GM23338 (cell line): ENCODE measurements at regions not wholly inside any gene's neighbourhood (a gene's known extent, or its start where the extent isn't known, plus 50 kb on each side); places are given as distances from the start of the nearest gene placed in this dataset.
"Not testable (repeated sequence)": the region's sequence is repeated elsewhere in the genome, so short reads cannot be mapped to it uniquely, and the experiment has no call there.

Experiments
- CREB1 ChIP-seq: fragments of 250-450 bp; sonication (Bioruptor Pico); IDR thresholded peaks from 2 replicates; pipeline ENCODE4 v1.5.0; 2020; ENCODE audit warnings: low read depth, mild to moderate bottlenecking, moderate library complexity
- EZH2 ChIP-seq: fragments of 200-600 bp; sonication (generic); IDR thresholded peaks from one replicate; pipeline ENCODE4 v1.8.0; 2017; ENCODE audit warnings: antibody characterized with exemption, mild to moderate bottlenecking, low read depth; ENCODE audit not compliant: unreplicated experiment
- EZH2phosphoT487 ChIP-seq: fragments of 200-600 bp; sonication (generic); IDR thresholded peaks from one replicate; pipeline ENCODE4 v1.8.1; 2018; ENCODE audit warnings: antibody characterized with exemption; ENCODE audit not compliant: unreplicated experiment
- JUNB ChIP-seq: IDR thresholded peaks from one replicate; pipeline ENCODE4 v1.6.1; 2016; ENCODE audit warnings: antibody characterized with exemption; ENCODE audit not compliant: unreplicated experiment
- POLR2AphosphoS5 ChIP-seq: IDR thresholded peaks from 2 replicates; pipeline ENCODE4 v1.6.1; 2016; ENCODE audit warnings: antibody characterized with exemption, low read depth
- STAT1 ChIP-seq: IDR thresholded peaks from one replicate; pipeline ENCODE4 v1.6.1; 2016; ENCODE audit warnings: antibody characterized with exemption; ENCODE audit not compliant: unreplicated experiment
- TF ChIP-seq, protein P1 (sequence below): fragments of 250-450 bp; sonication (Bioruptor Pico); IDR thresholded peaks from 2 replicates; pipeline ENCODE4 v1.5.0; 2020; ENCODE audit warnings: mild to moderate bottlenecking, moderate library complexity
- TF ChIP-seq, protein P2 (sequence below), 2 experiments: fragments of 200-600 bp in 1 of 2; sonication (generic) in 1 of 2; conservative IDR thresholded peaks; 2 replicates each; pipeline versions ENCODE4 v1.5.1 to v1.6.1; 2016 to 2017; ENCODE audit warnings: antibody characterized with exemption in 2 of 2, low read depth in 2 of 2, mild to moderate bottlenecking in 2 of 2, moderate library complexity in 1 of 2
- TF ChIP-seq, protein P3 (sequence below): IDR thresholded peaks from one replicate; pipeline ENCODE4 v1.6.1; 2018; ENCODE audit warnings: antibody characterized with exemption; ENCODE audit not compliant: unreplicated experiment
- TF ChIP-seq, protein P4 (sequence below): IDR thresholded peaks from 2 replicates; pipeline ENCODE4 v1.6.1; 2016; ENCODE audit warnings: antibody characterized with exemption

DNA sequence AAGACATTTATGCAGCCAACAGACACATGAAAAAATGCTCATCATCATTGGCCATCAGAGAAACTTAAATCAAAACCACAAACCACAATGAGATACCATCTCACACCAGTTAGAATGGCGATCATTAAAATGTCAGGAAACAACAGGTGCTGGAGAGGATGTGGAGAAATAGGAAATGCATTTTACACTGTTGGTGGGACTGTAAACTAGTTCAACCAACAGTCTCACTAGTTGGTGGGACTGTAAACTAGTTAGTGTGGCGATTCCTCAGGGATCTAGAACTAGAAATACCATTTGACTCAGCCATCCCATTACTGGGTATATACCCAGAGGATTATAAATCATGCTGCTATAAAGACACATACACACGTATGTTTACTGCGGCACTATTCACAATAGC lies 518.8 kb downstream of the MMUT start:
- TF ChIP-seq, protein P1, sequence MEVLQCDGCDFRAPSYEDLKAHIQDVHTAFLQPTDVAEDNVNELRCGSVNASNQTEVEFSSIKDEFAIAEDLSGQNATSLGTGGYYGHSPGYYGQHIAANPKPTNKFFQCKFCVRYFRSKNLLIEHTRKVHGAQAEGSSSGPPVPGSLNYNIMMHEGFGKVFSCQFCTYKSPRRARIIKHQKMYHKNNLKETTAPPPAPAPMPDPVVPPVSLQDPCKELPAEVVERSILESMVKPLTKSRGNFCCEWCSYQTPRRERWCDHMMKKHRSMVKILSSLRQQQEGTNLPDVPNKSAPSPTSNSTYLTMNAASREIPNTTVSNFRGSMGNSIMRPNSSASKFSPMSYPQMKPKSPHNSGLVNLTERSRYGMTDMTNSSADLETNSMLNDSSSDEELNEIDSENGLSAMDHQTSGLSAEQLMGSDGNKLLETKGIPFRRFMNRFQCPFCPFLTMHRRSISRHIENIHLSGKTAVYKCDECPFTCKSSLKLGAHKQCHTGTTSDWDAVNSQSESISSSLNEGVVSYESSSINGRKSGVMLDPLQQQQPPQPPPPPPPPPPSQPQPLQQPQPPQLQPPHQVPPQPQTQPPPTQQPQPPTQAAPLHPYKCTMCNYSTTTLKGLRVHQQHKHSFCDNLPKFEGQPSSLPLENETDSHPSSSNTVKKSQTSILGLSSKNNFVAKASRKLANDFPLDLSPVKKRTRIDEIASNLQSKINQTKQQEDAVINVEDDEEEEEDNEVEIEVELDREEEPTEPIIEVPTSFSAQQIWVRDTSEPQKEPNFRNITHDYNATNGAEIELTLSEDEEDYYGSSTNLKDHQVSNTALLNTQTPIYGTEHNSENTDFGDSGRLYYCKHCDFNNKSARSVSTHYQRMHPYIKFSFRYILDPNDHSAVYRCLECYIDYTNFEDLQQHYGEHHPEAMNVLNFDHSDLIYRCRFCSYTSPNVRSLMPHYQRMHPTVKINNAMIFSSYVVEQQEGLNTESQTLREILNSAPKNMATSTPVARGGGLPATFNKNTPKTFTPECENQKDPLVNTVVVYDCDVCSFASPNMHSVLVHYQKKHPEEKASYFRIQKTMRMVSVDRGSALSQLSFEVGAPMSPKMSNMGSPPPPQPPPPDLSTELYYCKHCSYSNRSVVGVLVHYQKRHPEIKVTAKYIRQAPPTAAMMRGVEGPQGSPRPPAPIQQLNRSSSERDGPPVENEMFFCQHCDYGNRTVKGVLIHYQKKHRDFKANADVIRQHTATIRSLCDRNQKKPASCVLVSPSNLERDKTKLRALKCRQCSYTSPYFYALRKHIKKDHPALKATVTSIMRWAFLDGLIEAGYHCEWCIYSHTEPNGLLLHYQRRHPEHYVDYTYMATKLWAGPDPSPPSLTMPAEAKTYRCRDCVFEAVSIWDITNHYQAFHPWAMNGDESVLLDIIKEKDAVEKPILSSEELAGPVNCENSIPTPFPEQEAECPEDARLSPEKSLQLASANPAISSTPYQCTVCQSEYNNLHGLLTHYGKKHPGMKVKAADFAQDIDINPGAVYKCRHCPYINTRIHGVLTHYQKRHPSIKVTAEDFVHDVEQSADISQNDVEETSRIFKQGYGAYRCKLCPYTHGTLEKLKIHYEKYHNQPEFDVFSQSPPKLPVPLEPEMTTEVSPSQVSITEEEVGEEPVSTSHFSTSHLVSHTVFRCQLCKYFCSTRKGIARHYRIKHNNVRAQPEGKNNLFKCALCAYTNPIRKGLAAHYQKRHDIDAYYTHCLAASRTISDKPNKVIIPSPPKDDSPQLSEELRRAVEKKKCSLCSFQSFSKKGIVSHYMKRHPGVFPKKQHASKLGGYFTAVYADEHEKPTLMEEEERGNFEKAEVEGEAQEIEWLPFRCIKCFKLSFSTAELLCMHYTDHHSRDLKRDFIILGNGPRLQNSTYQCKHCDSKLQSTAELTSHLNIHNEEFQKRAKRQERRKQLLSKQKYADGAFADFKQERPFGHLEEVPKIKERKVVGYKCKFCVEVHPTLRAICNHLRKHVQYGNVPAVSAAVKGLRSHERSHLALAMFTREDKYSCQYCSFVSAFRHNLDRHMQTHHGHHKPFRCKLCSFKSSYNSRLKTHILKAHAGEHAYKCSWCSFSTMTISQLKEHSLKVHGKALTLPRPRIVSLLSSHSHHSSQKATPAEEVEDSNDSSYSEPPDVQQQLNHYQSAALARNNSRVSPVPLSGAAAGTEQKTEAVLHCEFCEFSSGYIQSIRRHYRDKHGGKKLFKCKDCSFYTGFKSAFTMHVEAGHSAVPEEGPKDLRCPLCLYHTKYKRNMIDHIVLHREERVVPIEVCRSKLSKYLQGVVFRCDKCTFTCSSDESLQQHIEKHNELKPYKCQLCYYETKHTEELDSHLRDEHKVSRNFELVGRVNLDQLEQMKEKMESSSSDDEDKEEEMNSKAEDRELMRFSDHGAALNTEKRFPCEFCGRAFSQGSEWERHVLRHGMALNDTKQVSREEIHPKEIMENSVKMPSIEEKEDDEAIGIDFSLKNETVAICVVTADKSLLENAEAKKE (CRISPR knock-in tag), result not testable (repeated sequence)
- TF ChIP-seq, protein P2, sequence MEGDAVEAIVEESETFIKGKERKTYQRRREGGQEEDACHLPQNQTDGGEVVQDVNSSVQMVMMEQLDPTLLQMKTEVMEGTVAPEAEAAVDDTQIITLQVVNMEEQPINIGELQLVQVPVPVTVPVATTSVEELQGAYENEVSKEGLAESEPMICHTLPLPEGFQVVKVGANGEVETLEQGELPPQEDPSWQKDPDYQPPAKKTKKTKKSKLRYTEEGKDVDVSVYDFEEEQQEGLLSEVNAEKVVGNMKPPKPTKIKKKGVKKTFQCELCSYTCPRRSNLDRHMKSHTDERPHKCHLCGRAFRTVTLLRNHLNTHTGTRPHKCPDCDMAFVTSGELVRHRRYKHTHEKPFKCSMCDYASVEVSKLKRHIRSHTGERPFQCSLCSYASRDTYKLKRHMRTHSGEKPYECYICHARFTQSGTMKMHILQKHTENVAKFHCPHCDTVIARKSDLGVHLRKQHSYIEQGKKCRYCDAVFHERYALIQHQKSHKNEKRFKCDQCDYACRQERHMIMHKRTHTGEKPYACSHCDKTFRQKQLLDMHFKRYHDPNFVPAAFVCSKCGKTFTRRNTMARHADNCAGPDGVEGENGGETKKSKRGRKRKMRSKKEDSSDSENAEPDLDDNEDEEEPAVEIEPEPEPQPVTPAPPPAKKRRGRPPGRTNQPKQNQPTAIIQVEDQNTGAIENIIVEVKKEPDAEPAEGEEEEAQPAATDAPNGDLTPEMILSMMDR (conservative IDR thresholded peaks at IDR 0.05; ENCODE audit: low read depth in 2 of 2), result not testable (repeated sequence)
- TF ChIP-seq, protein P3, sequence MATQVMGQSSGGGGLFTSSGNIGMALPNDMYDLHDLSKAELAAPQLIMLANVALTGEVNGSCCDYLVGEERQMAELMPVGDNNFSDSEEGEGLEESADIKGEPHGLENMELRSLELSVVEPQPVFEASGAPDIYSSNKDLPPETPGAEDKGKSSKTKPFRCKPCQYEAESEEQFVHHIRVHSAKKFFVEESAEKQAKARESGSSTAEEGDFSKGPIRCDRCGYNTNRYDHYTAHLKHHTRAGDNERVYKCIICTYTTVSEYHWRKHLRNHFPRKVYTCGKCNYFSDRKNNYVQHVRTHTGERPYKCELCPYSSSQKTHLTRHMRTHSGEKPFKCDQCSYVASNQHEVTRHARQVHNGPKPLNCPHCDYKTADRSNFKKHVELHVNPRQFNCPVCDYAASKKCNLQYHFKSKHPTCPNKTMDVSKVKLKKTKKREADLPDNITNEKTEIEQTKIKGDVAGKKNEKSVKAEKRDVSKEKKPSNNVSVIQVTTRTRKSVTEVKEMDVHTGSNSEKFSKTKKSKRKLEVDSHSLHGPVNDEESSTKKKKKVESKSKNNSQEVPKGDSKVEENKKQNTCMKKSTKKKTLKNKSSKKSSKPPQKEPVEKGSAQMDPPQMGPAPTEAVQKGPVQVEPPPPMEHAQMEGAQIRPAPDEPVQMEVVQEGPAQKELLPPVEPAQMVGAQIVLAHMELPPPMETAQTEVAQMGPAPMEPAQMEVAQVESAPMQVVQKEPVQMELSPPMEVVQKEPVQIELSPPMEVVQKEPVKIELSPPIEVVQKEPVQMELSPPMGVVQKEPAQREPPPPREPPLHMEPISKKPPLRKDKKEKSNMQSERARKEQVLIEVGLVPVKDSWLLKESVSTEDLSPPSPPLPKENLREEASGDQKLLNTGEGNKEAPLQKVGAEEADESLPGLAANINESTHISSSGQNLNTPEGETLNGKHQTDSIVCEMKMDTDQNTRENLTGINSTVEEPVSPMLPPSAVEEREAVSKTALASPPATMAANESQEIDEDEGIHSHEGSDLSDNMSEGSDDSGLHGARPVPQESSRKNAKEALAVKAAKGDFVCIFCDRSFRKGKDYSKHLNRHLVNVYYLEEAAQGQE, result not testable (repeated sequence)
- TF ChIP-seq CREB1 (CRISPR knock-in tag); EZH2phosphoT487; STAT1; EZH2; POLR2AphosphoS5; JUNB: not testable (repeated sequence)
- TF ChIP-seq, protein P4, sequence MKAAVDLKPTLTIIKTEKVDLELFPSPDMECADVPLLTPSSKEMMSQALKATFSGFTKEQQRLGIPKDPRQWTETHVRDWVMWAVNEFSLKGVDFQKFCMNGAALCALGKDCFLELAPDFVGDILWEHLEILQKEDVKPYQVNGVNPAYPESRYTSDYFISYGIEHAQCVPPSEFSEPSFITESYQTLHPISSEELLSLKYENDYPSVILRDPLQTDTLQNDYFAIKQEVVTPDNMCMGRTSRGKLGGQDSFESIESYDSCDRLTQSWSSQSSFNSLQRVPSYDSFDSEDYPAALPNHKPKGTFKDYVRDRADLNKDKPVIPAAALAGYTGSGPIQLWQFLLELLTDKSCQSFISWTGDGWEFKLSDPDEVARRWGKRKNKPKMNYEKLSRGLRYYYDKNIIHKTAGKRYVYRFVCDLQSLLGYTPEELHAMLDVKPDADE, result not testable (repeated sequence)
